GM12875 (cell line): ENCODE measurements at regions not wholly inside any gene's neighbourhood (a gene's known extent, or its start where the extent isn't known, plus 50 kb on each side); places are given as distances from the start of the nearest gene placed in this dataset.

Experiments used
- H3K4me3 ChIP-seq: one replicate; pipeline ENCODE4 v1.5.1; 2011; ENCODE audit warnings: low read depth, low read length, control low read depth
- TF ChIP-seq, protein P1 (sequence below): IDR thresholded peaks from 2 replicates; pipeline ENCODE4 v1.5.1; 2011; ENCODE audit warnings: low read depth, mild to moderate bottlenecking, control low read depth, inconsistent platforms, low read length, moderate library complexity, borderline replicate concordance; ENCODE audit not compliant: insufficient read depth

DNA sequence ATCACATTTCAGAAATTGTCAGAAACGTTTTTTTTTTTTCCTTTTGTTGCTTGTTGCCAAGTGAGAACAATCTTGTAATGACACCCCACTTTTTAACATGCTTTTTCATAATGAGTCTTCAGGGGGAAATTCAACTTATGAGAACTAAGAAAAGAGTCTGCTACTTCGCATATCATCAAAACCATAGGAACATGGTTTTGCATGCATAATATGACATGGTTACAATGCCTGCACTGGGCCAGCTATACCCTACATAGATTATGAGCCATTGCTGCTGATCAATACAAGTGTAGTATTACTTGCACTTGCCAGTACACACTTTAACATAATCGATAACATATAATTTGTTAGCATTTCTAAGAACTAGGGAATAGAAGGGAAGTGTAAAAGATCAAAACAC is 191.0 kb upstream of the NBEA start:
- H3K4me3 ChIP-seq = no peak overlapping the region
- TF ChIP-seq, protein P1, sequence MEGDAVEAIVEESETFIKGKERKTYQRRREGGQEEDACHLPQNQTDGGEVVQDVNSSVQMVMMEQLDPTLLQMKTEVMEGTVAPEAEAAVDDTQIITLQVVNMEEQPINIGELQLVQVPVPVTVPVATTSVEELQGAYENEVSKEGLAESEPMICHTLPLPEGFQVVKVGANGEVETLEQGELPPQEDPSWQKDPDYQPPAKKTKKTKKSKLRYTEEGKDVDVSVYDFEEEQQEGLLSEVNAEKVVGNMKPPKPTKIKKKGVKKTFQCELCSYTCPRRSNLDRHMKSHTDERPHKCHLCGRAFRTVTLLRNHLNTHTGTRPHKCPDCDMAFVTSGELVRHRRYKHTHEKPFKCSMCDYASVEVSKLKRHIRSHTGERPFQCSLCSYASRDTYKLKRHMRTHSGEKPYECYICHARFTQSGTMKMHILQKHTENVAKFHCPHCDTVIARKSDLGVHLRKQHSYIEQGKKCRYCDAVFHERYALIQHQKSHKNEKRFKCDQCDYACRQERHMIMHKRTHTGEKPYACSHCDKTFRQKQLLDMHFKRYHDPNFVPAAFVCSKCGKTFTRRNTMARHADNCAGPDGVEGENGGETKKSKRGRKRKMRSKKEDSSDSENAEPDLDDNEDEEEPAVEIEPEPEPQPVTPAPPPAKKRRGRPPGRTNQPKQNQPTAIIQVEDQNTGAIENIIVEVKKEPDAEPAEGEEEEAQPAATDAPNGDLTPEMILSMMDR = no peak

DNA sequence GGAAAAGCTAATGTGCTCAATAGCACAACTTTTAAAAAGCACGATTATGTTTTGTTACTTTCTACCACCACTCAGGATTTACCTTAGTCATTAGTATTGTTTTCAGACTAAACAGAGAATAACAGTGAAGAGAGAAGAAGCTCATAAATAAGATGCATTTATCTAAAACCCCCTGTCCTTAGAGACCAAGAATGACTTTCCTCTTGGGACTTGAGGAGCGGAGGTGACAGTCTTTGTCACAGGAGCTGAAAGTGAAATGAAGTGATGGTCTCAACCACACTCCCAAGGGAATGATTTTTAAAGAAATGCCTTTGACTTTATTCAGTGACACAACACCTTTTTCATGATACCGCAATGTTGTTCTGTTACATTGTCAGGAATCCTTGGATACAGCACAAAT is 190.6 kb upstream of the NBEA start:
- H3K4me3 ChIP-seq = no peak overlapping the region
- TF ChIP-seq, protein P1 = no peak

DNA sequence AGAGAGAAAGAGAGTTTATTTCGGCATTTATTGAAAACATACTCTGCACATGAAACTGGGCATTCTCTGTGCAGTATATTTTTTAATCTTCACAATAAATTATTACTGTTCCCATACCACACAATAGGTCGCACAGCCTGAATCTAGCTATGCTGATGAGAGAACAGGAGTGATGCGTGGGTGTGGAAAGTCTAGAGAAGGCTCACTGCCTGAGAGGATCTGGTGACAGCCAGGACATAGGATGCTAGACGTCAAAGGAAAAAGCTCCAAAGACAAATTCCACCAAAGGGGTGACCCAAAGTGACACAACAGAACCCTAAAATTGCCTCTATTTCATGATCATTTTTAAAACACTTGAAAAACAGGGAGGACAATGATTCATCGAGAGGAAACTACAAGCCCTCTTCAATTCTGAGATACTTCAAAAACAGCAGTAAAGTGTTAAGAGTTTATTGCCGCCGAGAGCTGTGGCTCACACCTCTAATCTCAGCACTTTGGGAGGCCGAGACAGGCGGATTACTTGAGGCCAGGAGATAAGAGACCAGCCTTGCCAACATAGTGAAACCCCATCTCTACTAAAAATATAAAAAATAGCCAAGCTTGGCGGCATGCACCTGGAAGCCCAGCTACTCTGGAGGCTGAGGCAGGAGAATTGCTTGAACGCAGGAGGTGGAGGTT is 189.6 kb upstream of the NBEA start:
- TF ChIP-seq, protein P1 = no peak
- no peak overlapping the region for H3K4me3 ChIP-seq

DNA sequence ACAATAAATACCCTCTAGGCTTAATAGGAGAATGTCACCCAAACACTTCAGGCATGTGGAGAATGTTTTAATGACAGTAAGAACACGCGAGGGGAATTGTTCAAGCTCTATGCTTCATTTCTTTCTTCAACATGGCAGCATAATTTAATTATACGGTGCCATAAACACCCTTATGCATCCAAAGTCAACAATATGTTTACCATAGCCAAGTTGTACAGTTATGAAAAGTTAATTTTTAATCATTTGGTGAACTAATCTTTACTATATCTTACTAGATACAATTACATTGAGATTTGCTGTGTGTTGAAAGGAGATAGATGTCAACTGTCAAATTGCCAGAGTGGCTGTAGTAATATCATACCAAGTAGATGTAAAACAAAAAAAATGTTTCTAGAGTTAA is 185.9 kb upstream of the NBEA start:
- TF ChIP-seq, protein P1 = no peak
- no peak overlapping the region for H3K4me3 ChIP-seq

DNA sequence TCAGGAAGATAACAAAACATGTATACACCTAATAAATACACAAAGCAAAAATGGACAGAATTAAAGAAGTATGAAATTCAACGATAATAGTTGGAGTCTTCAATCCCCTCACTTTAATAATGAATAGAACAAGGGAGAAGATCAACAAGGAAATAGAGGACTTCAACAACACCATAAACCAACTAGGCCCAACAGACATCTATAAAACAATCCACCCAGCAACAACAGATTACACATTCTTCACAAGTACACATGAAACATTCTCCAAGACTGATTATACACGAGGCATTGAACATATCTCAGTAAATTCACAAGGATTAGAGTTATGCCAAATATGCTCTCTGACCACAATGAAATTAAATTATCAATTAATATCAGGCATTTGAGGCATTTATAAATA is 185.5 kb upstream of the NBEA start:
- TF ChIP-seq, protein P1 = no peak
- H3K4me3 ChIP-seq = no peak overlapping the region

DNA sequence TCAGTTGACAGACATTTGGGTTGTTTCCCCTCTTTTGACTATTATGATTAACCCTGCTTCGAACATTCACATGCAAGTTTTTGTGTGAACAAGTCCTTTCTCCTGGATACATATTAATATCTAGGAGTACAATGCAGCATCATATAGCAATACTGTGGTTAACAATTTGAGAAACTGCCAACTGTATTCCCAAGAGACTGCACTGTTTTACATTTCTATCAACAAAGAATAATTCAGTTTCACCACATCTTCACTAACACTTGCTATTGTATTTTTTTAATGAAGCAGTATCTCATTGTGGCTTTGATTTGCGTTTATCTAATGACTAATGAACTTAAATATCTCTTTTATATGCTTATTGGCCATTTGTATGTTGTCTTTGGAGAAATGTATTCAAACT is 184.6 kb upstream of the NBEA start:
- H3K4me3 ChIP-seq = no peak overlapping the region
- TF ChIP-seq, protein P1 = no peak

DNA sequence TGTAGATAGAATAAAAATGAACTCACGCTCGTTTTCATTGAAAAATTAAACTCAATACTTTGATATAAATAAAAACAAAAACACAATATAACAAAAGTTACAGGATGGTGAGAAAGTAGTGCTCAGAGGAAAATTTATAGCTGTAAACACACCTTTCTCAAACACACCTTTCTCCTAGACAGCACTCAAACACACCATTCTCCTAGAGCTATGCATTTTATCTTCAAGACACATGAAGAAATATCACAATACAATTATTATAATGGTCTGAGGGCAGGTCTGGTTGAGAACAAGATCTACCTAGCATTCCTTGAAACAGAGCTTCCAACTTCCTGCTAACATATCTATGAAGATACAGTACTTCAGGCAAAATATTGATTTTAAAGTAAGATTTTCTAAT is 183.4 kb upstream of the NBEA start:
- TF ChIP-seq, protein P1 = no peak
- no peak overlapping the region for H3K4me3 ChIP-seq
